ENCODE measurements at regions not wholly inside any gene's neighbourhood (a gene's known extent, or its start where the extent isn't known, plus 50 kb on each side); places are given as distances from the start of the nearest gene placed in this dataset.
"Not testable (repeated sequence)": the region's sequence is repeated elsewhere in the genome, so short reads cannot be mapped to it uniquely, and the experiment has no call there.

DNA sequence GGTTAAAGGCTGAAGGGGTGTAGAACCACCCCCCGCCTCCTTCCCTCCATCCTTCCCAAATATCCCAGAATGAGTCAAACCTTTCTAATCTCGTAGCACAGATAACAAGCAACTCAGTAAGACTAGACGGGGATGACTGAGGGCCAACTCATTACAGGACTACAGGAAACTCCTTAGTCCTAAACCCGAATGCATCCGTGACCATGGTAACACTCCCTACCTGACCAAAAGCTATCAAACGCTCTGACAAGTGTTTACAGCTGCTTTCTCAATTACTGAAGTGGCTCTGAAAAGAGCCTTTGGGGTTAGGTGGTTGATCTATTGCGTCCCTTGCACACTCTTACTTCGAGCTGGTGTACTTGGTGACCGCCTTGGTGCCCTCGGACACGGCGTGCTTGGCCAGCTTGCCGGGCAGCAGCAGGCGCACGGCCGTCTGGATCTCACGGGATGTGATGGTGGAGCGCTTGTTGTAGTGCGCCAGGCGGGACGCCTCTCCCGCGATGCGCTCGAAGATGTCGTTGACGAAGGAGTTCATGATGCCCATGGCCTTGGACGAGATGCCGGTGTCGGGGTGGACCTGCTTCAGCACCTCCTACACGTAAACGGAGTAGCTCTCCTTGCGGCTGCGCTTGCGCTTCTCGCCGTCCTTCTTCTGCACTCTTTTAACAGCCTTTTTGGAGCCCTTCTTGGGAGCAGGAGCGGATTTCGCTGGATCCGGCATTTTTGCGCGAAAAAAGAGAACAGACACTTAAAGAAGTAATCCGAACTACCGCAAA, 67.4 kb downstream of the FAM72B start:
- not testable (repeated sequence) for DNase-seq (ENCODE audit: low spot score)

DNA sequence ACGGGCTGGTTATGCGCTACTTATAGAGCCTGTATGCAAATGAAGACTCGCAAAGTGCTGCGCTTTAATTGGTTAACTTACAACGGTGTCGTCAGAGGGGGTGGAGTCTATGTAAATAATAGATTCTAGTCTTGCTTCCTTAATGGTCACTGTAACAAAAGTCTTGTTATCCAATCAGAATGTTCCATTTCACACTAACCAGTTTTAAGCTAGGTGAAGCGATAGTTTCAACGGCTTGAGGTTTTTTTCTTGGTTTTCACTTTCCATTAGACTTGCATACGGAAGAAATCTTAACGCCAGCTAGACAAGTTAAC, 66.9 kb downstream of the FAM72B start:
- DNase-seq (ENCODE audit: low spot score), result not testable (repeated sequence)

DNA sequence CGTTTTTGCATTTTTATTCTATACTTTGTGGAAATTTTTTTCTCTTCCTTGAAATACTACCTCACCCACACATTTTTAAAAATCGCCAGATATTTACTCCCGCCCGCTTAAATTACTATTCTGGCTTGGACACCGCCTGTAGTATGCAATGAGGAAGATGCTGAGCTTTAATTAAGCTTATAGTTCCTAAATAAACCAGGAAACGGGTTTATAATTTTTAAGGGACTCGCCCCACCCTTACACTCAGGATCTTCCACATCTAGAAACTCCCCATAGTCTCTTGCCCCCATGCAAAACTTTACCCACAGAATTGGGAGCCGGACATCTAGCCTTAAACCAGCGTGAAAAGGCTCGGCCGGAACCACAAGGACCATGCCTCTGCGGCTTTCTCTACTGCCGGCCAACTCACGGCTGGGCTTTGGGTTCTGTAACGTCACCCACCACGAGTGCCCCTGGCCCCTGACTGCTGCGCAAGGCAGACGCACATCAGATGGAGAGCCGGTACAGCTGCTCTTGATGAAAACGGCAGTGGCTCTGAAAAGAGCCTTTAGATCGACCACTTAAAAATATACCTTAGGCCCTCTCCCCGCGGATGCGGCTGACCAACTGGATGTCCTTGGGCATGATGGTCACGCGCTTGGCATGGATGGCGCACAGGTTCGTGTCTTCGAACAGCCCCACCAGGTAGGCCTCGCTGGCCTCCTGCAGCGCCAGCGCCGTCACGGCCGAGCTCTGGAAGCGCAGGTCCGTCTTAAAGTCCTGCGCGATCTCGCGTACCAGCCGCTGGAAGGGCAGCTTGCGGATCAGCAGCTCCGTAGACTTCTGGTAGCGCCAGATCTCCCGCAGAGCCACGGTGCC, 66.3 kb downstream of the FAM72B start:
- DNase-seq (ENCODE audit: low spot score), result not testable (repeated sequence)

All from CD4-positive, alpha-beta T cell treated with Interleukin-15 for 4 hours (primary cell).